ENCODE measurements at regions not wholly inside any gene's neighbourhood (a gene's known extent, or its start where the extent isn't known, plus 50 kb on each side); places are given as distances from the start of the nearest gene placed in this dataset.

DNA sequence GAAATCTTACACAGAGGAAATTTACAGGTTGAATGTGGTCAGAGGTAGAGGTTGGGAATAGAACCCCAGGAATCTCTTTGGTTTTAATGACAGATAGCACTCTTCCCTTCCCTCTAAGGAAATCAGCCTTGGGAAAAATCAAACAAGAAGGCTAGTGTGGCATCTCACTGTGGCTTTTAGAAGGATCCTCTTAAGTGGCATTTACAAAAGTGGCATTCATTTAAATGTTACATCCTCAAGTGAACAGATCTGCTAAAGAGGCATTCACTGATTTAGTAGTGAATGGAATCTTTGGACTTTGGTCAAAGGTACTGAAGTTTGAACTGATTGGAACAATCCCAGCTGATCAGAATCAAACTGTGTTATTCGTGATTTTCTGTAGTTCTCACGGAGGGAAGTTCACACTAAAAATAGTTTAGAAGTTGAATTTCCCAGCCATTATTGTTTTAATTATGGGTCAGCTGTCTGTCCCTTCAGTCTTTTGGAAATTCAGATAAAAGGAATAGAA, 136.5 kb upstream of the FN1 start:
- Histone ChIP-seq H3K9me2 (replicated peaks; ENCODE audit: control insufficient read depth, low read length) (no peaks in the 10 kb centered on the region), H4K20me1 (ENCODE audit: control insufficient read depth, insufficient read depth, low read depth, low read length) (no peaks in the 10 kb centered on the region)
- no peak for TF ChIP-seq EZH2phosphoT487 (IDR thresholded peaks at IDR 0.05; ENCODE audit: borderline replicate concordance, low read length)
- TF ChIP-seq, protein P1, sequence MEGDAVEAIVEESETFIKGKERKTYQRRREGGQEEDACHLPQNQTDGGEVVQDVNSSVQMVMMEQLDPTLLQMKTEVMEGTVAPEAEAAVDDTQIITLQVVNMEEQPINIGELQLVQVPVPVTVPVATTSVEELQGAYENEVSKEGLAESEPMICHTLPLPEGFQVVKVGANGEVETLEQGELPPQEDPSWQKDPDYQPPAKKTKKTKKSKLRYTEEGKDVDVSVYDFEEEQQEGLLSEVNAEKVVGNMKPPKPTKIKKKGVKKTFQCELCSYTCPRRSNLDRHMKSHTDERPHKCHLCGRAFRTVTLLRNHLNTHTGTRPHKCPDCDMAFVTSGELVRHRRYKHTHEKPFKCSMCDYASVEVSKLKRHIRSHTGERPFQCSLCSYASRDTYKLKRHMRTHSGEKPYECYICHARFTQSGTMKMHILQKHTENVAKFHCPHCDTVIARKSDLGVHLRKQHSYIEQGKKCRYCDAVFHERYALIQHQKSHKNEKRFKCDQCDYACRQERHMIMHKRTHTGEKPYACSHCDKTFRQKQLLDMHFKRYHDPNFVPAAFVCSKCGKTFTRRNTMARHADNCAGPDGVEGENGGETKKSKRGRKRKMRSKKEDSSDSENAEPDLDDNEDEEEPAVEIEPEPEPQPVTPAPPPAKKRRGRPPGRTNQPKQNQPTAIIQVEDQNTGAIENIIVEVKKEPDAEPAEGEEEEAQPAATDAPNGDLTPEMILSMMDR (IDR thresholded peaks at IDR 0.05; ENCODE audit: low read depth, low read length, poor library complexity, severe bottlenecking), result no peak

DNA sequence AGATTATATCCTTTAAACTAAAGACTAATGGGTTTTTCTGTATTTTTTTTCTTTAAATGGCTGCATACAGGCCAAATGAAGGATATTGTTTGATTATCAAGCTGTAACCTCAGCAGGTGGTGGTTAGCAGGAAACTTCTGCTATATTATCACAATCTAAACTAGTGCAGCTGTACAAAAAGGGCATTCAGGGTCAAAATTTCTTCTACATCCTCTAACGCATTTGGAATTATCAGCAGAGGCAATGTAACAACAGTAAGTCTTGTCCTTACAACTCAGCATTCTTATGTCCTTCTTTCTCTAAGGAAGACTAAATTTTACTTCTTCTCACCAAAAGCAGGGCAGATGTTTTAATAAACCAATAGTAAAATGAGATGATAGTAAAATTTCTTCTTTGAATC, 135.8 kb upstream of the FN1 start:
- no peaks in the 10 kb centered on the region for H3K36me3 ChIP-seq (ENCODE audit: control insufficient read depth, low read length)
- H3K4me1 ChIP-seq (ENCODE audit: control insufficient read depth, low read length), result peaks cover 9% of the 10 kb centered on the region
- H4K20me1 ChIP-seq (ENCODE audit: control insufficient read depth, insufficient read depth, low read depth, low read length), result no peaks in the 10 kb centered on the region
- no peak overlapping the region for H3K4me2 ChIP-seq (ENCODE audit: low read length)
- H3F3A ChIP-seq (ENCODE audit: control insufficient read depth, insufficient read depth), result no peaks in the 10 kb centered on the region
- H3K9me2 ChIP-seq (replicated peaks; ENCODE audit: control insufficient read depth, low read length), result no peaks in the 10 kb centered on the region
- no peaks in the 10 kb centered on the region for H3K27me3 ChIP-seq (ENCODE audit: control insufficient read depth, low read length)
- H3K79me2 ChIP-seq (ENCODE audit: control insufficient read depth, low read length), result no peaks in the 10 kb centered on the region
- no peaks in the 10 kb centered on the region for H3K9me3 ChIP-seq (ENCODE audit: control insufficient read depth, insufficient read depth, low read length)
- no peak overlapping the region for H3K27ac ChIP-seq (ENCODE audit: low read depth, low read length)
- no peak for TF ChIP-seq EZH2phosphoT487 (IDR thresholded peaks at IDR 0.05; ENCODE audit: borderline replicate concordance, low read length)
- TF ChIP-seq, protein P1 (IDR thresholded peaks at IDR 0.05; ENCODE audit: low read depth, low read length, poor library complexity, severe bottlenecking), result no peak
- no peak overlapping the region for H3K4me3 ChIP-seq (ENCODE audit: low read length)

More for the DNA sequence above, 136.5 kb upstream of the FN1 start:
- Histone ChIP-seq H3K27ac (ENCODE audit: low read depth, low read length) (no peak overlapping the region), H3K4me2 (ENCODE audit: low read length) (no peak overlapping the region), H3K27me3 (ENCODE audit: control insufficient read depth, low read length) (no peaks in the 10 kb centered on the region), H3K4me1 (ENCODE audit: control insufficient read depth, low read length) (peaks cover 4% of the 10 kb centered on the region; the same call in 1 of the 2 replicates), H3K36me3 (ENCODE audit: control insufficient read depth, low read length) (no peaks in the 10 kb centered on the region), H3K9me3 (ENCODE audit: control insufficient read depth, insufficient read depth, low read length) (no peaks in the 10 kb centered on the region), H3F3A (ENCODE audit: control insufficient read depth, insufficient read depth) (no peaks in the 10 kb centered on the region), H3K79me2 (ENCODE audit: control insufficient read depth, low read length) (no peaks in the 10 kb centered on the region), H3K4me3 (ENCODE audit: low read length) (no peak overlapping the region)

DNA sequence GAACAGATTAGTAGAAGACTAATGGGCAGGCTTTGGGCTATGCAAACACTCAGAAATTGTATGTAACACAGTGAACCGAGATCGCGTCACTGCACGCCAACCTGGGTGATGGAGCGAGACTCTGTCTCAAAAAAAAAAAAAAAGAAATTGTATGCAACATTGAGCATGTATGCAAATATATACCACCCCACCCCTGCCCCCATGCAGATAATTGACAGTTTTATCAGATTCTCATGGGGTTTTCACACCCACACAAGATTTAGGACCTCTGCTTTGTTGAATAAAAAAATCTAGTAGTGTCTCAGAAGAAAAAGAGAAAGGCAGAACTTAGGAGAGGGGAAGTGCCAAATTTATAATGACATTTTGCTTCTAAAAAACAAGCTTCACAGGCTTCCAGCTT, 131.6 kb upstream of the FN1 start:
- no peak overlapping the region for H3K4me2 ChIP-seq (ENCODE audit: low read length)
- H3K36me3 ChIP-seq (ENCODE audit: control insufficient read depth, low read length), result no peaks in the 10 kb centered on the region
- no peaks in the 10 kb centered on the region for H3K79me2 ChIP-seq (ENCODE audit: control insufficient read depth, low read length)
- TF ChIP-seq, protein P1 (IDR thresholded peaks at IDR 0.05; ENCODE audit: low read depth, low read length, poor library complexity, severe bottlenecking), result no peak
- TF ChIP-seq EZH2phosphoT487 (IDR thresholded peaks at IDR 0.05; ENCODE audit: borderline replicate concordance, low read length), result no peak
- peaks cover 9% of the 10 kb centered on the region for H3K4me1 ChIP-seq (ENCODE audit: control insufficient read depth, low read length)
- no peak overlapping the region for H3K4me3 ChIP-seq (ENCODE audit: low read length)
- H3K9me2 ChIP-seq (replicated peaks; ENCODE audit: control insufficient read depth, low read length), result no peaks in the 10 kb centered on the region
- H3F3A ChIP-seq (ENCODE audit: control insufficient read depth, insufficient read depth), result no peaks in the 10 kb centered on the region
- no peaks in the 10 kb centered on the region for H3K9me3 ChIP-seq (ENCODE audit: control insufficient read depth, insufficient read depth, low read length)
- H4K20me1 ChIP-seq (ENCODE audit: control insufficient read depth, insufficient read depth, low read depth, low read length), result no peaks in the 10 kb centered on the region
- no peaks in the 10 kb centered on the region for H3K27me3 ChIP-seq (ENCODE audit: control insufficient read depth, low read length)
- no peak overlapping the region for H3K27ac ChIP-seq (ENCODE audit: low read depth, low read length)

Data from DOHH2 (cell line).